Fibroblast of pulmonary artery (primary cell): ENCODE measurements at regions not wholly inside any gene's neighbourhood (a gene's known extent, or its start where the extent isn't known, plus 50 kb on each side); places are given as distances from the start of the nearest gene placed in this dataset.

Experiments used
- DNase-seq: peaks from one replicate; pipeline ENCODE4 v3.0.0-alpha.2; 2010; ENCODE audit warnings: low read depth
- H3K4me3 ChIP-seq: replicated peaks from 2 replicates; pipeline ENCODE4 v1.5.1; 2011; ENCODE audit warnings: low read depth, mild to moderate bottlenecking, control low read depth, low read length, moderate library complexity
- CTCF ChIP-seq: IDR thresholded peaks from 2 replicates; pipeline ENCODE4 v1.5.1; 2011; ENCODE audit warnings: mild to moderate bottlenecking, control low read depth, low read length, inconsistent platforms; ENCODE audit errors: missing control alignments

- no peak overlapping the region for H3K4me3 ChIP-seq
- TF ChIP-seq CTCF, result no peak
- DNase-seq, result no peak
Observed at GRCh38 chr2:78648558-78648957, 376.9 kb upstream of the REG3G start.

- no peak overlapping the region for H3K4me3 ChIP-seq
- no peak for DNase-seq
- no peak for TF ChIP-seq CTCF
Observed at GRCh38 chr2:78654941-78655340, 370.6 kb upstream of the REG3G start.

GRCh38 chr2:78676921-78677696 is 348.4 kb upstream of the REG3G start:
- no peak overlapping the region for H3K4me3 ChIP-seq
- TF ChIP-seq CTCF, result no peak
- no peak for DNase-seq

GRCh38 chr2:78677774-78678173 is 347.7 kb upstream of the REG3G start:
- TF ChIP-seq CTCF, result no peak
- no peak for DNase-seq
- no peak overlapping the region for H3K4me3 ChIP-seq

- no peak for TF ChIP-seq CTCF
- no peak for DNase-seq
- no peak overlapping the region for H3K4me3 ChIP-seq
Observed at GRCh38 chr2:78681386-78681785, 344.1 kb upstream of the REG3G start.

- no peak for DNase-seq
- H3K4me3 ChIP-seq, result no peak overlapping the region
- no peak for TF ChIP-seq CTCF
Observed at GRCh38 chr2:78682781-78683180, 342.7 kb upstream of the REG3G start.

GRCh38 chr2:78686625-78687153 is 338.8 kb upstream of the REG3G start:
- H3K4me3 ChIP-seq, result no peak overlapping the region
- TF ChIP-seq CTCF, result no peak
- no peak for DNase-seq
